SK-N-SH (cell line): ENCODE measurements at regions not wholly inside any gene's neighbourhood (a gene's known extent, or its start where the extent isn't known, plus 50 kb on each side); places are given as distances from the start of the nearest gene placed in this dataset.

Experiments used
- CTCF ChIA-PET: fragments of 300-600, 350-600 bp; formaldehyde crosslinking; extraction: SDS; loops from one replicate; lab custom pipeline; 2021; lab: Yijun Ruan, JAX
- POLR2A ChIA-PET: fragments of 350-600 bp; sonication (Branson Sonifier 250); formaldehyde crosslinking; extraction: SDS; loops from one replicate; lab custom pipeline; 2020; ENCODE audit warnings: antibody characterized with exemption, inconsistent platforms; lab: Yijun Ruan, JAX
- DNase-seq: peaks from one replicate; pipeline ENCODE4 v3.0.0; 2012
- H2AFZ ChIP-seq: fragments of 200-600 bp; sonication (generic); 2 replicates; pipeline ENCODE4 v1.8.1; 2016; ENCODE audit warnings: antibody characterized with exemption, mild to moderate bottlenecking, low read depth
- H3F3A ChIP-seq: fragments of 200-600 bp; sonication (generic); replicated peaks from 2 replicates; pipeline ENCODE3; 2016; ENCODE audit warnings: antibody characterized with exemption, mild to moderate bottlenecking; ENCODE audit not compliant: insufficient read depth
- H3K27ac ChIP-seq, 2 experiments: fragments of 200-500 bp in 1 of 2; fragments of 200-600 bp in 1 of 2; sonication (Bioruptor generic) in 1 of 2; sonication (generic), shearing (Covaris generic) in 1 of 2; 2 replicates each; pipeline versions ENCODE4 v1.5.1 to v1.6.1; 2014 to 2016; ENCODE audit warnings: low read depth in 2 of 2, inconsistent platforms in 1 of 2, low read length in 1 of 2, mild to moderate bottlenecking in 1 of 2, mixed read lengths in 1 of 2
- H3K27me3 ChIP-seq: fragments of 200-600 bp; sonication (generic), shearing (Covaris generic); 2 replicates; pipeline ENCODE4 v1.6.1; 2016; ENCODE audit warnings: mixed run types; ENCODE audit not compliant: insufficient read depth
- H3K36me3 ChIP-seq, 2 experiments: fragments of 200-500 bp in 1 of 2; fragments of 200-600 bp in 1 of 2; sonication (Bioruptor generic) in 1 of 2; sonication (generic) in 1 of 2; replicated peaks in 1 of 2; 2 replicates each; pipeline versions ENCODE3 to v1.5.1; 2014 to 2016; ENCODE audit warnings: low read length in 1 of 2, mild to moderate bottlenecking in 1 of 2; ENCODE audit not compliant: insufficient read depth in 2 of 2, control insufficient read depth in 1 of 2
- H3K4me1 ChIP-seq, 2 experiments: fragments of 200-500 bp in 1 of 2; fragments of 200-600 bp in 1 of 2; sonication (Bioruptor generic) in 1 of 2; sonication (generic), shearing (Covaris generic) in 1 of 2; 2 replicates each; pipeline versions ENCODE4 v1.5.1 to v1.6.1; 2014 to 2016; ENCODE audit warnings: low read depth in 1 of 2, low read length in 1 of 2, mixed run types in 1 of 2; ENCODE audit not compliant: insufficient read depth in 2 of 2, control insufficient read depth in 1 of 2
- H3K4me2 ChIP-seq: fragments of 200-600 bp; sonication (generic), shearing (Covaris generic); 2 replicates; pipeline ENCODE4 v1.6.1; 2017; ENCODE audit warnings: mixed run types
- H3K4me3 ChIP-seq, 2 experiments: fragments of 200-500 bp in 1 of 2; fragments of 200-600 bp in 1 of 2; sonication (Bioruptor generic) in 1 of 2; sonication (generic), shearing (Covaris generic) in 1 of 2; 2 replicates each; pipeline versions ENCODE4 v1.5.1 to v1.8.1; 2014 to 2016; ENCODE audit warnings: low read depth in 2 of 2, inconsistent platforms in 1 of 2, low read length in 1 of 2, mild to moderate bottlenecking in 1 of 2, mixed read lengths in 1 of 2, moderate library complexity in 1 of 2
- H3K79me2 ChIP-seq: fragments of 200-600 bp; sonication (generic); 2 replicates; pipeline ENCODE4 v1.8.1; 2017; ENCODE audit warnings: mild to moderate bottlenecking; ENCODE audit not compliant: insufficient read depth
- H3K9ac ChIP-seq: fragments of 200-600 bp; sonication (generic); 2 replicates; pipeline ENCODE4 v1.6.1; 2017; ENCODE audit warnings: mixed run types
- H3K9me2 ChIP-seq: fragments of 200-600 bp; sonication (generic); 2 replicates; pipeline ENCODE4 v1.6.1; 2017; ENCODE audit warnings: mixed run types
- H3K9me3 ChIP-seq: fragments of 200-600 bp; sonication (generic); 2 replicates; pipeline ENCODE4 v1.6.1; 2017; ENCODE audit warnings: mixed run types, mild to moderate bottlenecking, moderate library complexity
- H4K20me1 ChIP-seq: fragments of 200-600 bp; sonication (generic); 2 replicates; pipeline ENCODE4 v1.6.1; 2017; ENCODE audit warnings: mild to moderate bottlenecking, mixed run types; ENCODE audit not compliant: insufficient read depth
- EP300 ChIP-seq, 2 experiments: IDR thresholded peaks; 2 replicates each; pipeline versions ENCODE4 v1.4.0 to v1.6.1; 2012; ENCODE audit warnings: borderline replicate concordance in 1 of 2, low read depth in 1 of 2, low read length in 1 of 2
- EZH2phosphoT487 ChIP-seq: fragments of 200-600 bp; sonication (generic); IDR thresholded peaks from 2 replicates; pipeline ENCODE4 v1.6.1; 2017; ENCODE audit warnings: low read depth, mixed run types, mild to moderate bottlenecking, antibody characterized with exemption, moderate library complexity, borderline replicate concordance
- FOXJ3 ChIP-seq: sonication (generic); formaldehyde crosslinking; IDR thresholded peaks from 2 replicates; pipeline ENCODE4 v1.5.1; 2020; ENCODE audit warnings: mild to moderate bottlenecking, missing genetic modification reagents
- GABPA ChIP-seq: IDR thresholded peaks from 2 replicates; pipeline ENCODE4 v1.4.0; 2012; ENCODE audit warnings: low read depth, mild to moderate bottlenecking
- MEF2A ChIP-seq: IDR thresholded peaks from 2 replicates; pipeline ENCODE4 v1.4.0; 2012; ENCODE audit warnings: low read depth, borderline replicate concordance
- NFIC ChIP-seq: IDR thresholded peaks from 2 replicates; pipeline ENCODE4 v1.4.0; 2012; ENCODE audit warnings: borderline replicate concordance
- NRF1 ChIP-seq: IDR thresholded peaks from 2 replicates; pipeline ENCODE4 v1.6.1; 2012; ENCODE audit warnings: low read depth, mild to moderate bottlenecking, low read length
- RAD21 ChIP-seq: IDR thresholded peaks from 2 replicates; pipeline ENCODE4 v1.6.1; 2012; ENCODE audit warnings: mild to moderate bottlenecking, low read length
- REST ChIP-seq: IDR thresholded peaks from 2 replicates; pipeline ENCODE4 v1.6.1; 2012; ENCODE audit warnings: mild to moderate bottlenecking, low read depth, low read length, moderate library complexity
- RFX5 ChIP-seq: IDR thresholded peaks from 2 replicates; pipeline ENCODE4 v1.6.1; 2012; ENCODE audit warnings: mild to moderate bottlenecking, improper control_type of control experiment, low read length
- SIN3A ChIP-seq: IDR thresholded peaks from 2 replicates; pipeline ENCODE4 v1.6.1; 2012; ENCODE audit warnings: low read depth, mild to moderate bottlenecking, low read length, moderate library complexity, borderline replicate concordance
- TAF1 ChIP-seq: IDR thresholded peaks from 2 replicates; pipeline ENCODE4 v1.6.1; 2012; ENCODE audit warnings: low read depth, mild to moderate bottlenecking, low read length, moderate library complexity, borderline replicate concordance
- TCF12 ChIP-seq: IDR thresholded peaks from 2 replicates; pipeline ENCODE4 v1.4.0; 2012
- TEAD4 ChIP-seq: IDR thresholded peaks from 2 replicates; pipeline ENCODE4 v1.4.0; 2012; ENCODE audit warnings: mild to moderate bottlenecking, borderline replicate concordance; ENCODE audit not compliant: insufficient read depth
- USF1 ChIP-seq: IDR thresholded peaks from 2 replicates; pipeline ENCODE4 v1.4.0; 2012; ENCODE audit warnings: low read depth, borderline replicate concordance
- USF2 ChIP-seq: fragments of 150-350 bp; IDR thresholded peaks from 2 replicates; pipeline ENCODE4 v1.6.1; 2017; ENCODE audit warnings: antibody characterized with exemption, low read length, low read depth, borderline replicate concordance
- YY1 ChIP-seq: IDR thresholded peaks from 2 replicates; pipeline ENCODE4 v1.4.0; 2012; ENCODE audit warnings: low read depth, mild to moderate bottlenecking
- WGBS: methylation state at CpG from one replicate; pipeline ENCODE4 v1.1.6; 2017; ENCODE audit warnings: low lambda C conversion rate; 5-methylcytosine and 5-hydroxymethylcytosine counted together
- TF ChIP-seq, protein P1 (sequence below): fragments of 150-350 bp; IDR thresholded peaks from 2 replicates; pipeline ENCODE4 v1.6.1; 2016; ENCODE audit warnings: mild to moderate bottlenecking, low read depth, low read length
- TF ChIP-seq, protein P2 (sequence below): IDR thresholded peaks from 2 replicates; pipeline ENCODE4 v1.4.0; 2012; ENCODE audit warnings: low read depth

- no peak overlapping the region for H3K4me3 ChIP-seq
- H3K4me2 ChIP-seq = no peak overlapping the region
- H3K9me3 ChIP-seq = no peaks in the 10 kb centered on the region
- H3K27ac ChIP-seq = no peak overlapping the region
- no peak for DNase-seq
- no peaks in the 10 kb centered on the region; a peak in 1 of 4 replicates for H3K4me1 ChIP-seq
- no peaks in the 10 kb centered on the region for H3K27me3 ChIP-seq
- no peaks in the 10 kb centered on the region for H4K20me1 ChIP-seq
- no peaks in the 10 kb centered on the region for H3K9me2 ChIP-seq
- ChIA-PET CTCF (interaction anchor here (0.9 to 3.7 kb wide), 2 partner anchors 11 to 35 kb away, joined by 4 to 23 read pairs; no protein-coding TSS in a partner anchor), POLR2A (no interaction called here)
- 6% methylated on average over 1 of the region's 1 CpG for WGBS
- H3K79me2 ChIP-seq = no peaks in the 10 kb centered on the region
- no peak overlapping the region for H3K9ac ChIP-seq
- H3F3A ChIP-seq = no peaks in the 10 kb centered on the region
- H3K36me3 ChIP-seq = no peaks in the 10 kb centered on the region
- H2AFZ ChIP-seq = no peak overlapping the region
- TF ChIP-seq USF1 (no peak), YY1 (no peak), SIN3A (no peak), REST (no peak), FOXJ3 (CRISPR knock-in tag) (no peak), MEF2A (no peak), TCF12 (no peak), GABPA (no peak), EZH2phosphoT487 (no peak), TAF1 (no peak), NRF1 (no peak), RAD21 (no peak), USF2 (no peak), RFX5 (no peak), NFIC (no peak), TEAD4 (no peak), EP300 (IDR thresholded peaks at IDR 0.05; ENCODE audit: borderline replicate concordance in 1 of 2, low read depth in 1 of 2, low read length in 1 of 2) (no peak)
- TF ChIP-seq, protein P1, sequence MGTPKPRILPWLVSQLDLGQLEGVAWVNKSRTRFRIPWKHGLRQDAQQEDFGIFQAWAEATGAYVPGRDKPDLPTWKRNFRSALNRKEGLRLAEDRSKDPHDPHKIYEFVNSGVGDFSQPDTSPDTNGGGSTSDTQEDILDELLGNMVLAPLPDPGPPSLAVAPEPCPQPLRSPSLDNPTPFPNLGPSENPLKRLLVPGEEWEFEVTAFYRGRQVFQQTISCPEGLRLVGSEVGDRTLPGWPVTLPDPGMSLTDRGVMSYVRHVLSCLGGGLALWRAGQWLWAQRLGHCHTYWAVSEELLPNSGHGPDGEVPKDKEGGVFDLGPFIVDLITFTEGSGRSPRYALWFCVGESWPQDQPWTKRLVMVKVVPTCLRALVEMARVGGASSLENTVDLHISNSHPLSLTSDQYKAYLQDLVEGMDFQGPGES = no peak
- TF ChIP-seq, protein P2, sequence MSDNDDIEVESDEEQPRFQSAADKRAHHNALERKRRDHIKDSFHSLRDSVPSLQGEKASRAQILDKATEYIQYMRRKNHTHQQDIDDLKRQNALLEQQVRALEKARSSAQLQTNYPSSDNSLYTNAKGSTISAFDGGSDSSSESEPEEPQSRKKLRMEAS = no peak
These were observed 345.2 kb upstream of the CAMK1G start for GRCh38 chr1:209238356-209238755.
